ENCODE measurements at regions not wholly inside any gene's neighbourhood (a gene's known extent, or its start where the extent isn't known, plus 50 kb on each side); places are given as distances from the start of the nearest gene placed in this dataset.

GRCh38 chr9:105176194-105176593 is 68.3 kb upstream of the SLC44A1 start:
- Histone ChIP-seq H3K4me3 (ENCODE audit: low read depth in 1 of 2, low read length in 2 of 2) (no peak overlapping the region), H3K27me3 (ENCODE audit: low read depth, low read length) (no peaks in the 10 kb centered on the region), H3K36me3 (ENCODE audit: control insufficient read depth in 1 of 2, insufficient read depth in 2 of 2, low read length in 2 of 2) (no peaks in the 10 kb centered on the region), H3K4me1 (ENCODE audit: control insufficient read depth in 1 of 2, insufficient read depth in 2 of 2, low read length in 2 of 2) (no peaks in the 10 kb centered on the region), H3K27ac (ENCODE audit: low read length) (no peak overlapping the region), H3K9me3 (ENCODE audit: control insufficient read depth in 1 of 2, low read length in 2 of 2) (no peaks in the 10 kb centered on the region)

GRCh38 chr9:105178076-105178475 is 66.4 kb upstream of the SLC44A1 start:
- Histone ChIP-seq H3K27me3 (ENCODE audit: low read depth, low read length) (no peaks in the 10 kb centered on the region), H3K4me1 (ENCODE audit: control insufficient read depth in 1 of 2, insufficient read depth in 2 of 2, low read length in 2 of 2) (no peaks in the 10 kb centered on the region), H3K27ac (ENCODE audit: low read length) (no peak overlapping the region), H3K4me3 (ENCODE audit: low read depth in 1 of 2, low read length in 2 of 2) (no peak overlapping the region), H3K9me3 (ENCODE audit: control insufficient read depth in 1 of 2, low read length in 2 of 2) (no peaks in the 10 kb centered on the region), H3K36me3 (ENCODE audit: control insufficient read depth in 1 of 2, insufficient read depth in 2 of 2, low read length in 2 of 2) (no peaks in the 10 kb centered on the region)

- H3K9me3 ChIP-seq (ENCODE audit: control insufficient read depth in 1 of 2, low read length in 2 of 2): no peaks in the 10 kb centered on the region
- H3K27me3 ChIP-seq (ENCODE audit: low read depth, low read length): no peaks in the 10 kb centered on the region
- H3K4me3 ChIP-seq (ENCODE audit: low read depth in 1 of 2, low read length in 2 of 2): no peak overlapping the region
- H3K36me3 ChIP-seq (ENCODE audit: control insufficient read depth in 1 of 2, insufficient read depth in 2 of 2, low read length in 2 of 2): no peaks in the 10 kb centered on the region
- no peak overlapping the region for H3K27ac ChIP-seq (ENCODE audit: low read length)
- H3K4me1 ChIP-seq (ENCODE audit: control insufficient read depth in 1 of 2, insufficient read depth in 2 of 2, low read length in 2 of 2): no peaks in the 10 kb centered on the region
Measured at GRCh38 chr9:105187781-105188180, 56.7 kb upstream of the SLC44A1 start.

GRCh38 chr9:105188746-105189145 is 55.7 kb upstream of the SLC44A1 start:
- Histone ChIP-seq H3K36me3 (ENCODE audit: control insufficient read depth in 1 of 2, insufficient read depth in 2 of 2, low read length in 2 of 2) (no peaks in the 10 kb centered on the region), H3K4me1 (ENCODE audit: control insufficient read depth in 1 of 2, insufficient read depth in 2 of 2, low read length in 2 of 2) (no peaks in the 10 kb centered on the region), H3K9me3 (ENCODE audit: control insufficient read depth in 1 of 2, low read length in 2 of 2) (no peaks in the 10 kb centered on the region), H3K4me3 (ENCODE audit: low read depth in 1 of 2, low read length in 2 of 2) (no peak overlapping the region), H3K27ac (ENCODE audit: low read length) (no peak overlapping the region), H3K27me3 (ENCODE audit: low read depth, low read length) (no peaks in the 10 kb centered on the region)

- no peaks in the 10 kb centered on the region for H3K9me3 ChIP-seq (ENCODE audit: control insufficient read depth in 1 of 2, low read length in 2 of 2)
- no peaks in the 10 kb centered on the region for H3K4me1 ChIP-seq (ENCODE audit: control insufficient read depth in 1 of 2, insufficient read depth in 2 of 2, low read length in 2 of 2)
- H3K27ac ChIP-seq (ENCODE audit: low read length): no peak overlapping the region
- H3K4me3 ChIP-seq (ENCODE audit: low read depth in 1 of 2, low read length in 2 of 2): no peak overlapping the region
- no peaks in the 10 kb centered on the region for H3K27me3 ChIP-seq (ENCODE audit: low read depth, low read length)
- no peaks in the 10 kb centered on the region for H3K36me3 ChIP-seq (ENCODE audit: control insufficient read depth in 1 of 2, insufficient read depth in 2 of 2, low read length in 2 of 2)
Measured at GRCh38 chr9:105191508-105192121, 52.8 kb upstream of the SLC44A1 start.

- Histone ChIP-seq H3K27me3 (ENCODE audit: low read depth, low read length) (no peaks in the 10 kb centered on the region), H3K36me3 (ENCODE audit: control insufficient read depth in 1 of 2, insufficient read depth in 2 of 2, low read length in 2 of 2) (no peaks in the 10 kb centered on the region), H3K4me3 (ENCODE audit: low read depth in 1 of 2, low read length in 2 of 2) (no peak overlapping the region), H3K9me3 (ENCODE audit: control insufficient read depth in 1 of 2, low read length in 2 of 2) (no peaks in the 10 kb centered on the region), H3K4me1 (ENCODE audit: control insufficient read depth in 1 of 2, insufficient read depth in 2 of 2, low read length in 2 of 2) (no peaks in the 10 kb centered on the region), H3K27ac (ENCODE audit: low read length) (no peak overlapping the region)
Measured at GRCh38 chr9:105193560-105193959, 50.9 kb upstream of the SLC44A1 start.

GRCh38 chr9:105194234-105194633 is 50.2 kb upstream of the SLC44A1 start:
- Histone ChIP-seq H3K36me3 (ENCODE audit: control insufficient read depth in 1 of 2, insufficient read depth in 2 of 2, low read length in 2 of 2) (no peaks in the 10 kb centered on the region), H3K27ac (ENCODE audit: low read length) (no peak overlapping the region), H3K4me3 (ENCODE audit: low read depth in 1 of 2, low read length in 2 of 2) (no peak overlapping the region), H3K27me3 (ENCODE audit: low read depth, low read length) (no peaks in the 10 kb centered on the region), H3K9me3 (ENCODE audit: control insufficient read depth in 1 of 2, low read length in 2 of 2) (no peaks in the 10 kb centered on the region), H3K4me1 (ENCODE audit: control insufficient read depth in 1 of 2, insufficient read depth in 2 of 2, low read length in 2 of 2) (no peaks in the 10 kb centered on the region)

Data from muscle layer of duodenum (tissue), 2 donors.